Activated naive CD4-positive, alpha-beta T cell treated with Interleukin-2 at 50 U/mL for 16 hours (primary cell): ENCODE measurements at regions not wholly inside any gene's neighbourhood (a gene's known extent, or its start where the extent isn't known, plus 50 kb on each side); places are given as distances from the start of the nearest gene placed in this dataset.
"Not testable (repeated sequence)": the region's sequence is repeated elsewhere in the genome, so short reads cannot be mapped to it uniquely, and the experiment has no call there.

ENCODE experiments used
- DNase-seq: peaks from one replicate; pipeline ENCODE4 v3.0.0-alpha.2; 2020

- no peak for DNase-seq
These were observed 101.8 kb upstream of the CADM1 start for GRCh38 chr11:115605871-115606497.

- not testable (repeated sequence) for DNase-seq
These were observed 101.2 kb upstream of the CADM1 start for GRCh38 chr11:115605397-115605796.

GRCh38 chr11:115599125-115599524 is 94.9 kb upstream of the CADM1 start:
- no peak for DNase-seq

- no peak for DNase-seq
These were observed 94.2 kb upstream of the CADM1 start for GRCh38 chr11:115598257-115598901.

- DNase-seq, result no peak
These were observed 87.2 kb upstream of the CADM1 start for GRCh38 chr11:115591380-115591779.

- no peak for DNase-seq
These were observed 86.0 kb upstream of the CADM1 start for GRCh38 chr11:115590254-115590653.

- no peak for DNase-seq
These were observed 83.6 kb upstream of the CADM1 start for GRCh38 chr11:115587718-115588342.

- DNase-seq, result no peak
These were observed 81.3 kb upstream of the CADM1 start for GRCh38 chr11:115585361-115586024.

GRCh38 chr11:115581871-115582639 is 77.8 kb upstream of the CADM1 start:
- no peak for DNase-seq

- no peak for DNase-seq
These were observed 76.9 kb upstream of the CADM1 start for GRCh38 chr11:115580927-115581680.

- no peak for DNase-seq
These were observed 76.2 kb upstream of the CADM1 start for GRCh38 chr11:115580416-115580815.

GRCh38 chr11:115579181-115579825 is 75.1 kb upstream of the CADM1 start:
- no peak for DNase-seq

- DNase-seq, result no peak
These were observed 74.1 kb upstream of the CADM1 start for GRCh38 chr11:115578275-115578674.

GRCh38 chr11:115577701-115578100 is 73.5 kb upstream of the CADM1 start:
- no peak for DNase-seq

- no peak for DNase-seq
These were observed 72.6 kb upstream of the CADM1 start for GRCh38 chr11:115576606-115577380.

GRCh38 chr11:115572551-115572950 is 68.3 kb upstream of the CADM1 start:
- DNase-seq, result no peak

GRCh38 chr11:115566180-115566764 is 62.1 kb upstream of the CADM1 start:
- no peak for DNase-seq

GRCh38 chr11:115564851-115565250 is 60.6 kb upstream of the CADM1 start:
- DNase-seq, result no peak

- DNase-seq, result no peak
These were observed 56.9 kb upstream of the CADM1 start for GRCh38 chr11:115561116-115561515.

GRCh38 chr11:115558635-115559034 is 54.4 kb upstream of the CADM1 start:
- no peak for DNase-seq

GRCh38 chr11:115557681-115558080 is 53.5 kb upstream of the CADM1 start:
- no peak for DNase-seq
